Panc1 (cell line): ENCODE measurements at regions not wholly inside any gene's neighbourhood (a gene's known extent, or its start where the extent isn't known, plus 50 kb on each side); places are given as distances from the start of the nearest gene placed in this dataset.

ENCODE experiments used
- ATAC-seq: fragments of 200-7000 bp; cut with Tn5 transposase; 2 replicates; pipeline ENCODE4 v1.9.1; 2020; ENCODE audit warnings: mild to moderate bottlenecking, moderate library complexity
- BruUV-seq: library from RNA; stranded (reverse); fragments of 400-500 nt; replicated peaks from 2 replicates; lab custom pipeline; 2021; lab: Mats Ljungman, UMichigan
- CTCF ChIA-PET: fragments of 300-600 bp; sonication (Branson Sonifier 250); formaldehyde crosslinking; loops from one replicate; lab custom pipeline; 2022; ENCODE audit warnings: antibody characterized with exemption; lab: Charles Lee
- POLR2A ChIA-PET: fragments of 300-600 bp; sonication (Branson Sonifier 250); formaldehyde crosslinking; loops from one replicate; lab custom pipeline; 2022; ENCODE audit warnings: antibody characterized with exemption; lab: Charles Lee
- DNase-seq: peaks from one replicate; pipeline ENCODE4 v3.0.0-alpha.2; 2010; ENCODE audit warnings: low read depth, low spot score
- H3K27ac ChIP-seq: 2 replicates; pipeline ENCODE4 v1.5.1; 2011; ENCODE audit warnings: mild to moderate bottlenecking, low read length, inconsistent platforms
- H3K27me3 ChIP-seq: fragments of 200-500 bp; sonication (Bioruptor generic); 2 replicates; pipeline ENCODE4 v1.6.0; 2014; ENCODE audit warnings: low read length, inconsistent platforms; ENCODE audit not compliant: control insufficient read depth, insufficient read depth
- H3K36me3 ChIP-seq: fragments of 200-500 bp; sonication (Bioruptor generic); 2 replicates; pipeline ENCODE4 v1.5.1; 2014; ENCODE audit warnings: inconsistent platforms, mild to moderate bottlenecking, low read length, moderate library complexity; ENCODE audit not compliant: control insufficient read depth, insufficient read depth
- H3K4me1 ChIP-seq: 2 replicates; pipeline ENCODE4 v1.5.1; 2011; ENCODE audit warnings: inconsistent platforms, mild to moderate bottlenecking, low read length, moderate library complexity; ENCODE audit not compliant: control insufficient read depth, insufficient read depth
- H3K4me3 ChIP-seq, 2 experiments: 2 replicates each; pipeline ENCODE4 v1.5.1; 2011 to 2012; ENCODE audit warnings: low read depth in 2 of 2, low read length in 2 of 2, mild to moderate bottlenecking in 2 of 2, inconsistent platforms in 1 of 2, moderate library complexity in 1 of 2
- H3K9me3 ChIP-seq: fragments of 200-500 bp; sonication (Bioruptor generic); 2 replicates; pipeline ENCODE4 v1.5.1; 2014; ENCODE audit warnings: low read depth, mild to moderate bottlenecking, inconsistent platforms, low read length, moderate library complexity; ENCODE audit not compliant: control insufficient read depth, insufficient read depth
- CTCF ChIP-seq: fragments of 450-650 bp; IDR thresholded peaks from 2 replicates; pipeline ENCODE4 v1.5.1; 2017; ENCODE audit warnings: mild to moderate bottlenecking
- POLR2AphosphoS5 ChIP-seq: IDR thresholded peaks from 2 replicates; pipeline ENCODE4 v1.6.1; 2012; ENCODE audit warnings: mild to moderate bottlenecking, low read depth, low read length, moderate library complexity
- REST ChIP-seq, 2 experiments: IDR thresholded peaks; 2 replicates each; pipeline ENCODE4 v1.6.1; 2011 to 2012; ENCODE audit warnings: low read depth in 2 of 2, control low read depth in 1 of 2, low read length in 1 of 2, mild to moderate bottlenecking in 1 of 2, moderate library complexity in 1 of 2; ENCODE audit not compliant: insufficient read depth in 1 of 2
- SIN3A ChIP-seq: IDR thresholded peaks from 2 replicates; pipeline ENCODE4 v1.6.1; 2012; ENCODE audit warnings: low read depth, mild to moderate bottlenecking, low read length, moderate library complexity, borderline replicate concordance; ENCODE audit not compliant: insufficient read depth
- TCF7L2 ChIP-seq: IDR thresholded peaks from 2 replicates; pipeline ENCODE4 v1.6.1; 2011; ENCODE audit warnings: mild to moderate bottlenecking, low read depth, low read length, inconsistent platforms
- in situ Hi-C: cut with HindIII; loops from 2 replicates; pipeline ENCODE4 v1.10.0; 2016; ENCODE audit warnings: low sequenced_read_pairs, low pct_unique_long_range_greater_than_20kb
- intact Hi-C: fragments of 100-400 bp; cut with micrococcal nuclease; formaldehyde crosslinking; loops from one replicate; pipeline ENCODE4 v1.10.0; 2022; ENCODE audit not compliant: unreplicated experiment

GRCh38 chr2:237270520-237270919 lies 143.4 kb downstream of the COL6A3 start:
- intact Hi-C loops (no loop called here), in situ Hi-C loops (no loop called here)
- no peak for TF ChIP-seq SIN3A
- TF ChIP-seq CTCF, result no peak
- TF ChIP-seq TCF7L2, result no peak
- TF ChIP-seq REST (IDR thresholded peaks at IDR 0.05; ENCODE audit: insufficient read depth in 1 of 2, low read depth in 2 of 2, low read length in 1 of 2), result no peak
- no peak for TF ChIP-seq POLR2AphosphoS5
- H3K9me3 ChIP-seq, result no peaks in the 10 kb centered on the region; the same call in 1 of the 2 replicates
- H3K27ac ChIP-seq, result peak overlapping the region; percentile 12; the same call in 1 of the 2 replicates
- H3K36me3 ChIP-seq, result no peaks in the 10 kb centered on the region
- H3K4me3 ChIP-seq, result no peak overlapping the region
- no peaks in the 10 kb centered on the region for H3K4me1 ChIP-seq
- DNase-seq (no peak), ATAC-seq (no peak)
- ChIA-PET CTCF (no interaction called here), POLR2A (no interaction called here)
- no TSS peak for BruUV-seq
- H3K27me3 ChIP-seq, result no peaks in the 10 kb centered on the region

- no peak overlapping the region for H3K4me3 ChIP-seq
- DNase-seq (no peak), ATAC-seq (no peak)
- in situ Hi-C loops, result no loop called here
- H3K27me3 ChIP-seq, result no peaks in the 10 kb centered on the region
- TF ChIP-seq CTCF, result no peak
- TF ChIP-seq REST (IDR thresholded peaks at IDR 0.05; ENCODE audit: insufficient read depth in 1 of 2, low read depth in 2 of 2, low read length in 1 of 2), result no peak
- no peak for TF ChIP-seq SIN3A
- TF ChIP-seq POLR2AphosphoS5, result no peak
- TF ChIP-seq TCF7L2, result no peak
- no peaks in the 10 kb centered on the region for H3K36me3 ChIP-seq
- H3K27ac ChIP-seq, result no peak overlapping the region; the same call in 1 of the 2 replicates
- ChIA-PET POLR2A (no interaction called here), CTCF (no interaction called here)
- intact Hi-C loops, result no loop called here
- no peaks in the 10 kb centered on the region; the same call in 1 of the 2 replicates for H3K9me3 ChIP-seq
- H3K4me1 ChIP-seq, result no peaks in the 10 kb centered on the region
- BruUV-seq, result no TSS peak
These were observed 142.0 kb downstream of the COL6A3 start for GRCh38 chr2:237271698-237272652.
